DMS53 treated with DMSO at 0.1 percent for 48 hours (cell line): ENCODE measurements at regions not wholly inside any gene's neighbourhood (a gene's known extent, or its start where the extent isn't known, plus 50 kb on each side); places are given as distances from the start of the nearest gene placed in this dataset.

Experiments
- DNase-seq: peaks from one replicate; lab custom pipeline; 2025; ENCODE audit not compliant: unreplicated experiment; lab: John Stamatoyannopoulos, UW

DNA sequence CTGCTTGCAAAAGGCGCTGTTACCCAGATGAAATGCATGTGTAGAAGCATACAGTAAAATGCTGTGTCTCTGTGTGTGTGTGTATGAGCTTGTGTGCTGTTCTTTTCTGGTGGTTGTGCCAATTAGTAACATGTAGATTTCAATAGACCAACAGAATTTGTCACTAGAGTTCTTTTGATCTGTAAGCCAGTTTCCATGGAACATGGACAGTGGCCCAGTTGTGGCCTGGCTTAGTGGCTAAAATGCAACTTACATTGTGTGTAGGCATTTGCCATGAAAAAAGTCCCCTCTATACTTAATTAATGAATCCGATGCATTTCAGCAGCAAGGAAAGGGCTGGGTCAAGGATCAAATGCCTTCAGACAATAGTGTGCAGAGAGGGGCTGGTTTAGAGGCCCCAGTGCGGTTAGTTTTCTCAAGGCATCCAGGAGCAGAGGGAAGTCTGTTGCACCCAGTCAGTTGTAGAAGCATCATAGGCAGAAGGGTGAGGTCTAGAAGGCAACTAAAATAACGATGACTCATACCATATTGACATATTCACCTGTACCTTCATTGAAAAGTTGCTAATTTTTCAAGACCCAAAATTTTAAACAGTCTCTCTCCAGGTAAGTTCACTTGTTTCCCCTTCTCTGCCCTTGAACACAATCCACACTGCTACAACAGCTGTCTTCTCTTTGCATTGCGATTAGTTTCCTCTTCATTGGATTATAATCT is 366.9 kb upstream of the SPRED2 start:
- DNase-seq: no peak

GRCh38 chr2:65798641-65799040 is 366.2 kb upstream of the SPRED2 start:
- no peak for DNase-seq

DNA sequence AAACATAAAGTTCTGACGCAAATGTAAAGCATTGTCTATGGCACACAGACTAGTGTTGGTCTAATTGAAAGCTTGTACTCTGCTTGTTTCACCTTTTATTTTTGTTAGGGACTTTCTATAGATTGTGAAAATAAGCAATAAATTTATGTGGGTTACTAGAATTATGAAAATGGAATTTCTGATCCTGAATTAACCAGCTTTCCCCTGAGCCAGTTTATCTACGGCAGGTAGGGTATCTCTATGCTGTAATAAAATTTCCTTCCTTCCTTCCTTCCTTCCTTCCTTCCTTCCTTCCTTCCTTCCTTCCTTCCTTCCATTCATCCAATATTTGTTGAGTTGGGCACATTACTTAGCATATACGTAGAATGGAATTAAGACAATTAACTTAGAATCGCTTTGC is 362.6 kb upstream of the SPRED2 start:
- no peak for DNase-seq

DNA sequence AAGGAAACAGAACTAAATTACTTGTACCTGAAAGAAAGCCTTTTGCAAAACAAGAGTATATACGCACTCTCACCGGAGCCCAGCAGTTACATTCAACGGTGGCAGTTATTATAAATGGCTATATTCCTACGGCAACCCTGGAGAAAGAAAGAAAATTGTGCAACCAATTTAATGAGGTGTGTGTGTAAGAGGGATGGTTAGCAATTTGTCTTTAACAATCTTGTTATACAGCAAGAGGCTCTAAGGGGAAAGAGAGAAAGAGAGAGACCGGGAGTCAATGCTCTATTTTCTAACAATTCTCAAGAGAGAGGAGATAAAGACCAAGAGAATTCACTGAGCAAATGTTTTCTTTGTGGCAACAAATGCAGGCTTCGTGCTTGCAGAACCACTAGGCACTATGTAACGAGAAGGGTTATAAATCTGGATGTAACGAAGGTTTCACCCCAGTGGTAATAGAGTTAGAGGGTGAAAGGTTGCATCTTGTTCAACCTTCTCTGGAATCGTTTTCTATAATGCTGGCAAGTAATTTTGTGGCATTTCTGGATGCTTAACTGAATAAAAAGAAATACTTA is 359.1 kb upstream of the SPRED2 start:
- no peak for DNase-seq

GRCh38 chr2:65790676-65790935 is 358.2 kb upstream of the SPRED2 start:
- no peak for DNase-seq

DNA sequence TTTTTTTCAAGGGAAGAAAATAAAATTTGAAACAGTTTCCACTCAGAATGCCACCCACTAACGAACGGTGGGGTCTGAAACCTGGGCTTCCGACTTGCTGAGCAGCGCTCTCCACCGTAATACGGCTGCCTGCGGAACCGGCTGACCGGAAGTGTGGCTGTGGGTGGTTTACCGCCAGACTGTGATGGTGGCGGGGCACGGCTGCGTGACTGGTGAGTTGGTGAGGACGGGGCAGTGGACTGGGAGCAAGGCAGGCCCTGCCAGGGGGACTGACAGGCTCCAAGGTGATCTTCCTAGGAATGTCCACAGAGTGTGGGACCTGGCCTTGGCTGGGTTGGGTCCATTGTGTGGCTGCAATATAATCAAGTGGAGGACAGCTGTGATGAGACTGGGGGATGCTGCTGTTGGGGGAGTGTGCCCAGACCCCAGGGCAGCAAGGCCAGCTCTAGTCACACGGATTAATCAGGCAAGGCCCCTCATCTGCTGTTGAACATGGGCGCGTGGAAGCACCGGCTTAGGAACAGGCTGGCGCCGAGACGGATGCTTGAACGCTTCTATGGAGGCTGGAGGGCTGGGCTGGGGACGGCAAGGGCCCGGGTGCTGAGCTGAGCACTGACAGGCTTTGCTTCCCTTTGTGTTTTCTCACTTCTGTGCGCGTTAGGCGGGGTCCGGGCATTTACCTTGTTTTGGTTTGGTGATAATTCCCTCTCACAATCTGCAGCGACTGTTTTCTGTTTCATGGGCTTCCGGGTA is 357.7 kb upstream of the SPRED2 start:
- DNase-seq: no peak

GRCh38 chr2:65788556-65788955 is 356.2 kb upstream of the SPRED2 start:
- DNase-seq: no peak

DNA sequence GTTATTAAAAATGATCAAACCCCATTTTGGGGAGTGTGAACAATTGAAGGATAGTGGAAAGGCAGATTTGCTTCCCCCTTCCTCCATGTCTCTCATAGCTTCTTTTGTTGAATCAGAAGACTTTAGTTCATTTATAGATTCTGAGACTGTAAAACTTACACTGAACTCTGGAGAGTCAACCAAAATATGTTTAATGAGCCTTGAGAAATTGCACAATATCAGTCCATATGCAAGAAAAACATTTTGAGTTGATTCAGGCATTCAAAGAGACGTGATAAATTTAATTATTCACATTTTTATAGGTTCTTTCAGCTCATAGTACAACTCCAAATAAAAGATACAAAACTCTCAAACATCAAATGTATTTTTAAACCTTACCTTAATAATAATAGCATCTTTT is 354.4 kb upstream of the SPRED2 start:
- DNase-seq: no peak

- no peak for DNase-seq
Observed at GRCh38 chr2:65786007-65786717, 353.8 kb upstream of the SPRED2 start.

DNA sequence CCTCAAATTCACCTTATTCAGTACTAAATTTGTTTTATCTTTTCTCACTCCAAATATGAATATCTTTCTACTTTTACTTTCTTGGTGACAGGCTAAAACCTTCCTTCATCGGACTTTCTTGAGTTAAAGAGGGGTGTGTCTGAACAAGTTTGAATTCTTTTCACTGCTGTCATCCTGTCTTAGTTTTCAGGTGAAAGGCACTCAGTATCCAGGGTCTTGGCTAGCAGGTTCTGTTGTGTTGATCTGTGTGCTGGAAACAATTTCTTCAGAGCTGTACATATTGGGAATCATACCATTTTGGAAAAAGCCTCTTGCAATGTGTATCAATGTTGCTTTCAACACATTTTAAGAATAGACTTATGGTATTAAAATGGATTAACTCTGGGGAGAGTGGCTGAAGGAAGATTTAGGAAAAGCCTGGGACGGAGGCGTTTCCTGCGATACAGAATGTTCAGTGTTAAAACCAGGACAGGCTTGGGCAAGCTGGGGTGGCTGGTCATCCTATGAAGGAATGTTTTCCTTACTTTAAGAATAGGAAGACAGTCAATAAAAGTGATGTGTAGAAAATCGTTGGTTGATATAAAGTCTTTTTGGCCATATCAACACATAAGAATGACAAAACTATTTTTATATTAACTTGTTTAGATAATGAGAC is 350.7 kb upstream of the SPRED2 start:
- no peak for DNase-seq

DNA sequence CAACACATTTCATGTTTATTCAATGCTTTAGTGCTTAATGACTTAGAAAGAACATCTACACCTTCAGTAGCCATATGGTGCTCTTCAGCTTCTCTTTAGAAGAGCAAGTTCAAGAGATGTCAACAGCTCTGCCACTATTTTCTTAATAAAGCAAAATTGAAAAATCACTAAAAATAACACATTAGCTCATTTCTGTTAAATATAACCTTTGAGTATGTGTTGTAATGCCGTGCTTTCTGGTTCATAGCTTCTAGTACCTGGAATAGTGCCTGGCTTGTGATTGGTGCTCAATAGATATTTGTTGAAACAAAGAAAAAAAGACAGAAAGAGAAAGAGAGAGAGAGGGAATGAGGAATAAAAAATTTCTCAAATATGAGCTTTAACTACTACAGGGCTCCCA is 349.8 kb upstream of the SPRED2 start:
- DNase-seq: no peak

DNA sequence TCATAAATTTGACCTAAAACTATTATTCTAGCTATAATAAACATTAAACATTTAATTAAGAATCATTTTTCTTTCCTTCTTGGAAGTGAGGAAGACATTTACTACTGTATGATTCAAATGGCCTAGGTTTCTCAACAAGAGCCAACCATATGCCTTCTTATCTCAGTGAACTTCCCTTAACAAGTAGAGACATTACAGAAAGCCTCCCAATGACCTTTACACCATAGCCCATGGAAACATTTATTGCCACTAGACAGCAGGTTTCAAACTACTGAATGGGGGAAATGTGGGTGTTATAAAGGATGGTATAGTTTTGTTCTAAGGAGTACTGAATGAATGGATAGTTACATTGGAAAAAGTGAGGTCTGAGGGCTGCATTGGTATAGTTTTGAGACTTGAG is 349.4 kb upstream of the SPRED2 start:
- DNase-seq: no peak

- no peak for DNase-seq
Observed at GRCh38 chr2:65779021-65779420, 346.6 kb upstream of the SPRED2 start.

DNA sequence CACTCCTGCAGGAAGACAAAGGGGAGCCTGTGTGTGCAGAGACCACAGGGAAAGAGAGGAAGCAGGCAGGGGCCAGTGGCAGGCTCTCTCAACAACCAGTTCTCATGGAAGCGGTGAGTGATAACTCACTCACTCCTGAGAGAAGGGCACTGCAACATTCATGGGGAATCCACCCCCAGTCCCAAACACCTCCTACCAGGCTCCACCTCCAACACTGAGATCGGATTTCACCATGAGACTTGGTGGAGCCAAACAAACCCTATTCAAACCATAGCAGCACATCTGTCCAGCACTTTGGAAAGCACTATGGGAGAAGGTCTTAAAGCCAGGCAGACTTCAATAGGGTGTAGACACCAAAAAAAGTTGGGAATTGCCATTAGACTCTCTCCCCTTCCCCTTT is 345.7 kb upstream of the SPRED2 start:
- DNase-seq: no peak

- DNase-seq: no peak
Observed at GRCh38 chr2:65775839-65776238, 343.4 kb upstream of the SPRED2 start.

DNA sequence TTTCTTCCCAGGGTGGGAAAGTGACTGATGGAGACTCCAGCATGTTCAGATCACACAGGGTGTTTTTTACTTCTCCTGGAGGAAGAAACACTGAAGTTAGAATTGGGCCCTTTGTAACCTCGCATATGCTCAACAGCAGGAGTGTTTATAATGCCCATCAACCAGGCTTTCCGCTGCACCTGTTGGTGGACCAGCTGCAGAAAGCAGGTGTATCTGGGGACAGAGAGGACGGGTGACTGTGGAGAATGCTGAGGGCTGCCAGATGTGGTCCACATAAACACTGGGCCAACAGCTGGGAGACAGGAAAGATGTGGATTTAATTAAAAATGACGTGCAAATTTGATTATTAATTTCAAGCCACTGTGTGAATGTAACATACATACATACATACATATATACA is 335.5 kb upstream of the SPRED2 start:
- no peak for DNase-seq

- DNase-seq: no peak
Observed at GRCh38 chr2:65766768-65767267, 334.4 kb upstream of the SPRED2 start.

DNA sequence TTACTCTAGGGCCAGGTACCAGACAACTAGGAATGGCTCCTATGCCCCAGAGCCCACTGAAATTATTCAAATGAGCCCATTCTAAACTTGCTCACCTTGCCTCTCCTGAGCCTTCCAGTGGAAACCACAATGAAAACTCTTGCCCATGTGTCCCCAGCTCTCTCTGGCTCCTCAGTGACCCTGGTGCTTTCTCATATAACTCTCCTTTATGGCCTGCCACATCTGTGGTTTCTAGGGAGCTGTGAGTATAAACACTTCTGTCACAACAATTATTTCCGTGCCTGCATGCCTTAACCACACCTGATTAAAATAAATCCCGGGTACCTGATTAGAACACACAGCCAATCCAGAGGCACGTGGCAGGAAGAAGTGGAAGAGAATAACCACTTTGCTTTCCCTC is 333.0 kb upstream of the SPRED2 start:
- DNase-seq: no peak

DNA sequence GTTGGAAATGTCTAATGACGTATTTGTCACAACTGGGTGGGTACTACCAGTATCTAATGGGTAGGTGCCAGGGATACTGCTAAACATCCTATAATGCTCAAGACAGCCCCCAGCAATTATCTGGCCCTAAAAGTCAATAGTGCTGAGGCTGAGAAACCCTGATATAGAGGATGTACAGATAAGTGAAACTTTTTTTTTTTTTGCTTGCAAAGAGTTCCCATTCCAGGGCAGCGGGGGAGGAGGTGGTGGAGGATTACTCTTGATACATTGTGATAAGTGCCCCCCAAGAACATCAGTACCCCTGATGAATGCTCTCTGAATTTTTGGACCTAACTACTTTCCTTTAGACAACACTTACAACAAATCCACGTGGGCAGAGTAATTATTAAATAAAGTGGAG is 329.7 kb upstream of the SPRED2 start:
- DNase-seq: no peak

- DNase-seq: no peak
Observed at GRCh38 chr2:65754219-65754618, 321.8 kb upstream of the SPRED2 start.

DNA sequence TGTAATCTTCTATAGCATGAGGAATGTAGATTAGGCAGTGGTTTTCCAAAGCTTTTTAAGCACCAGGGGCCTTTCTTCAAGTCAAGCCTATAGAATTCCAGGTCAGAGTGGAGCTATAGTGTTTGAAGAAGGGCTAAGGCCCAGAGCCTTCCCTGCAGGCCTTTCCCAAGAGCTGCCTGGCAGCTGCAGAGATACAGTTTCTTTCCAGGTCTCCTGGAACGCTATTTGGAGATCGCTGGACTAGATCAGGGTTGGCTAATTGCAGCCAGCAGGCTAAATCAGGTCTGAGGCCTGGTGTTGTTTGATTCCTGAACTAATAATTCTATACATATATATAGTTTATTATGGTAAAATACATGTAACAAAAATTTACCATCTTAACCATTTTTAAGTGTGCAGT is 319.0 kb upstream of the SPRED2 start:
- no peak for DNase-seq
